ENCODE measurements at regions not wholly inside any gene's neighbourhood (a gene's known extent, or its start where the extent isn't known, plus 50 kb on each side); places are given as distances from the start of the nearest gene placed in this dataset.

GRCh38 chr4:82055156-82055555 lies 318.6 kb downstream of the HNRNPD start:
- DNase-seq (ENCODE audit: insufficient read length, low spot score) (no peak), FAIRE-seq (no peak)
- no peak for TF ChIP-seq POLR2A (IDR thresholded peaks at IDR 0.05; ENCODE audit: low read depth, low read length)

DNA sequence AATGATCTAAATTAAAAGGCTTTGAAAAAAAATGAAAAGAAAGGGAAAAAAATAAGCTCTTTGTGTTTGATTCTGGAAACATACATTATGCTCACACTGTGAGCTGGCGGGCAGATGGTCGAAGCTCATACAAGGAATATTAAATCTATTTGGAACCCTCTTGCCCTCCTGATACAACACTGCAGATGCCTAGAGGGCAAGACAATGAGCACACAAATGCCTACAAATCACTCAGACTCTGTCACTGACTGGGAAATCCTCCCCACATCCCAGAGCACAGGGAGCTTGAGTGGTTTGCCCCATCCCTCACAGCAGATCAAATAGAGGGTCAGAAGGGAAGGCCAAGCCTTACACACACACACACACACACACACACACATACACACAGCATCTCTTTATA lies 320.4 kb downstream of the HNRNPD start:
- no peak for FAIRE-seq
- DNase-seq (ENCODE audit: insufficient read length, low spot score), result no peak
- no peak for TF ChIP-seq POLR2A (IDR thresholded peaks at IDR 0.05; ENCODE audit: low read depth, low read length)

DNA sequence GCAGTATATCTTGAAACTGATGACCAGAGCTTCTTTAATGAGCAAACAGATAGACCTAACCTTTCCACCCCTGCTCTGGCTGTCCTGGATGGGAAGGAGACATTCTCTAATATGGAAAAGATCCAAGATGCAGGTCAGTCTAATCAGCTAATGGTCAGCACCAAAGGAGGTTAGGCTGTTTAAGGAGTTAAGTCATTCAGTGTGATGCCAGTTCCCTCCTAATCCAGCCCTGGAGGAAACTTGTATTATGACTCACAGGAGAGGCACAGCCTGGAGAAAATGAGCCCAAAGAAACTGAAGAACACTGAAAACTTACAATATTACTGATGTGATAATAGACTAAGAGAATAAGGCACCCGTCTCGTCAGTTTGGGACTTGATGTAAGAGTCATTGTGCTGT lies 323.0 kb downstream of the HNRNPD start:
- FAIRE-seq, result no peak
- no peak for TF ChIP-seq POLR2A (IDR thresholded peaks at IDR 0.05; ENCODE audit: low read depth, low read length)
- no peak for DNase-seq (ENCODE audit: insufficient read length, low spot score)

DNA sequence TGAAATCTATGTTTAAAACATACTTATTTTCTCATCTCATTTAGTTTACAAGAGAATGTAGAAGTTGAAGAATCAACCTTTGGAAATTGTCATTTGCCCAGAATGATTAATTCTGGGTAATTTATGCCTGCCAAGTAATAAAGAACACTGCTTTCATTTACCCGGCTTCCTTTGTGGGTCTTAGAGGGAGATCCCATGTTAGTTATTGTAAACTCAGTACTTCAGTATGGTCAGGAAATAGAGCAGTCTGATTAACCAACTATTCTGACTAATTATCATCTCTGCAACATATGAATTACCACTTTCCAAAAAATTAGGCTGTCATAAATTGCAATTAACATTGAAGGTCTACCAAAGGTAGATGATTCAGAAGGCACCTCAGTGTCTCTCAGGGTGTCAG lies 324.5 kb downstream of the HNRNPD start:
- no peak for DNase-seq (ENCODE audit: insufficient read length, low spot score)
- no peak for TF ChIP-seq POLR2A (IDR thresholded peaks at IDR 0.05; ENCODE audit: low read depth, low read length)
- no peak for FAIRE-seq

- DNase-seq (ENCODE audit: insufficient read length, low spot score) (no peak), FAIRE-seq (no peak)
- no peak for TF ChIP-seq POLR2A (IDR thresholded peaks at IDR 0.05; ENCODE audit: low read depth, low read length)
These were observed 326.1 kb downstream of the HNRNPD start for GRCh38 chr4:82047731-82048130.

DNA sequence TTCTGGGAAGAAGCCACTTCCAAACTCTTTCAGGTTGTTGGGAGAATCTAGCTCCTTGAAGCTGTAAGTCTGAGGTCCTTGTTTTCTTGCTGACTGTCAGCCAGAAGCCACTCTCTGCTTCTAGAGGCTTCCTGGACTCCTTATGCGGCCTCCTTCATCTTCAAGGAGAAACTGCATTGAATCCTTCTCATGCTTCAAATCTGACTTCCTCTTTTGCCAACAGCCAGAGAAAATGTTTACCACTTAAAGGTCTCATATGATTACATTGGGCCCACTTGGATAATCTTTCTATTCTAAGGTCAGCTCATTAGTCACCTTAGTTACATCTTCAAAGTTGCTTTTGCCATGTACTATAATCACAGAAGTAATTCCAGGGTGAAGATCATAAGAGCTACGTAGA lies 327.0 kb downstream of the HNRNPD start:
- FAIRE-seq (no peak), DNase-seq (ENCODE audit: insufficient read length, low spot score) (no peak)
- TF ChIP-seq POLR2A (IDR thresholded peaks at IDR 0.05; ENCODE audit: low read depth, low read length), result no peak

GRCh38 chr4:82045267-82045666 lies 328.5 kb downstream of the HNRNPD start:
- DNase-seq (ENCODE audit: insufficient read length, low spot score), result no peak
- no peak for FAIRE-seq
- TF ChIP-seq POLR2A (IDR thresholded peaks at IDR 0.05; ENCODE audit: low read depth, low read length), result no peak

- no peak for FAIRE-seq
- no peak for TF ChIP-seq POLR2A (IDR thresholded peaks at IDR 0.05; ENCODE audit: low read depth, low read length)
- no peak for DNase-seq (ENCODE audit: insufficient read length, low spot score)
These were observed 329.4 kb downstream of the HNRNPD start for GRCh38 chr4:82044141-82044993.

- no peak for FAIRE-seq
- no peak for DNase-seq (ENCODE audit: insufficient read length, low spot score)
- no peak for TF ChIP-seq POLR2A (IDR thresholded peaks at IDR 0.05; ENCODE audit: low read depth, low read length)
These were observed 330.0 kb downstream of the HNRNPD start for GRCh38 chr4:82043809-82044137.

- no peak for TF ChIP-seq POLR2A (IDR thresholded peaks at IDR 0.05; ENCODE audit: low read depth, low read length)
- FAIRE-seq (no peak), DNase-seq (ENCODE audit: insufficient read length, low spot score) (no peak)
These were observed 330.5 kb downstream of the HNRNPD start for GRCh38 chr4:82043081-82043808.

- no peak for TF ChIP-seq POLR2A (IDR thresholded peaks at IDR 0.05; ENCODE audit: low read depth, low read length)
- DNase-seq (ENCODE audit: insufficient read length, low spot score) (no peak), FAIRE-seq (no peak)
These were observed 331.7 kb downstream of the HNRNPD start for GRCh38 chr4:82042042-82042441.

GRCh38 chr4:82038936-82039335 lies 334.9 kb downstream of the HNRNPD start:
- FAIRE-seq (no peak), DNase-seq (ENCODE audit: insufficient read length, low spot score) (no peak)
- TF ChIP-seq POLR2A (IDR thresholded peaks at IDR 0.05; ENCODE audit: low read depth, low read length), result no peak

- no peak for DNase-seq (ENCODE audit: insufficient read length, low spot score)
- no peak for FAIRE-seq
- TF ChIP-seq POLR2A (IDR thresholded peaks at IDR 0.05; ENCODE audit: low read depth, low read length), result no peak
These were observed 337.6 kb downstream of the HNRNPD start for GRCh38 chr4:82036181-82036580.

- no peak for TF ChIP-seq POLR2A (IDR thresholded peaks at IDR 0.05; ENCODE audit: low read depth, low read length)
- FAIRE-seq, result no peak
- DNase-seq (ENCODE audit: insufficient read length, low spot score), result no peak
These were observed 338.9 kb downstream of the HNRNPD start for GRCh38 chr4:82034878-82035277.

- FAIRE-seq, result no peak
- TF ChIP-seq POLR2A (IDR thresholded peaks at IDR 0.05; ENCODE audit: low read depth, low read length), result no peak
- DNase-seq (ENCODE audit: insufficient read length, low spot score), result no peak
These were observed 339.9 kb downstream of the HNRNPD start for GRCh38 chr4:82033862-82034261.

All from H54 (cell line).